ENCODE measurements at regions not wholly inside any gene's neighbourhood (a gene's known extent, or its start where the extent isn't known, plus 50 kb on each side); places are given as distances from the start of the nearest gene placed in this dataset.
A peak's percentile ranks its signal among the peaks of the same experiment; 100 is the strongest.

DNA sequence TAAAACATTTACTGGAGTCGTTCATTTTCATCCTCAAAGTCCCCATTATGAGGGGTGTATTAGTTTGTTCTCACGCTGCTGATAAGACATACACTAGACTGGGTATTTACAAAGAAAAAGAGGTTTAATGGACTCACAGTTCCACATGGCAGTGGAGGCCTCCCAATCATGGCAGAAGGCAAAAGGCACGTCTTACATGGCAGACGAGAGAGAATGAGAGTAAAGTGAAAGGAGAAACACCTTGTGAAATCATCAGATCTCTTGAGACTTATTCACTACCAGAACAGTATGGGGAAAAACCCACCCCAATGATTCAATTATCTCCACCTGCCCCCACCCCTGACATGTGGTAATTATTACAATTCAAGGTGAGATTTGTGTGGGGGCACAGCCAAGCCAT is 830.4 kb upstream of the RGS18 start:
- DNase-seq (ENCODE audit: low spot score in 2 of 2): no peak
- Histone ChIP-seq H3K36me3 (no peaks in the 10 kb centered on the region), H3K4me1 (no peaks in the 10 kb centered on the region), H3K27ac (no peak overlapping the region), H3K9me3 (no peaks in the 10 kb centered on the region), H3K4me3 (no peak overlapping the region), H3K27me3 (no peaks in the 10 kb centered on the region)
- TF ChIP-seq POLR2A (IDR thresholded peaks at IDR 0.05): no peak
- TF ChIP-seq, protein P1, sequence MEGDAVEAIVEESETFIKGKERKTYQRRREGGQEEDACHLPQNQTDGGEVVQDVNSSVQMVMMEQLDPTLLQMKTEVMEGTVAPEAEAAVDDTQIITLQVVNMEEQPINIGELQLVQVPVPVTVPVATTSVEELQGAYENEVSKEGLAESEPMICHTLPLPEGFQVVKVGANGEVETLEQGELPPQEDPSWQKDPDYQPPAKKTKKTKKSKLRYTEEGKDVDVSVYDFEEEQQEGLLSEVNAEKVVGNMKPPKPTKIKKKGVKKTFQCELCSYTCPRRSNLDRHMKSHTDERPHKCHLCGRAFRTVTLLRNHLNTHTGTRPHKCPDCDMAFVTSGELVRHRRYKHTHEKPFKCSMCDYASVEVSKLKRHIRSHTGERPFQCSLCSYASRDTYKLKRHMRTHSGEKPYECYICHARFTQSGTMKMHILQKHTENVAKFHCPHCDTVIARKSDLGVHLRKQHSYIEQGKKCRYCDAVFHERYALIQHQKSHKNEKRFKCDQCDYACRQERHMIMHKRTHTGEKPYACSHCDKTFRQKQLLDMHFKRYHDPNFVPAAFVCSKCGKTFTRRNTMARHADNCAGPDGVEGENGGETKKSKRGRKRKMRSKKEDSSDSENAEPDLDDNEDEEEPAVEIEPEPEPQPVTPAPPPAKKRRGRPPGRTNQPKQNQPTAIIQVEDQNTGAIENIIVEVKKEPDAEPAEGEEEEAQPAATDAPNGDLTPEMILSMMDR (IDR thresholded peaks at IDR 0.05): no peak
- TF ChIP-seq POLR2AphosphoS5 (IDR thresholded peaks at IDR 0.05): no peak
- intact Hi-C loops (cut with DNase I; ENCODE audit: low total_unique reads): no loop called here

DNA sequence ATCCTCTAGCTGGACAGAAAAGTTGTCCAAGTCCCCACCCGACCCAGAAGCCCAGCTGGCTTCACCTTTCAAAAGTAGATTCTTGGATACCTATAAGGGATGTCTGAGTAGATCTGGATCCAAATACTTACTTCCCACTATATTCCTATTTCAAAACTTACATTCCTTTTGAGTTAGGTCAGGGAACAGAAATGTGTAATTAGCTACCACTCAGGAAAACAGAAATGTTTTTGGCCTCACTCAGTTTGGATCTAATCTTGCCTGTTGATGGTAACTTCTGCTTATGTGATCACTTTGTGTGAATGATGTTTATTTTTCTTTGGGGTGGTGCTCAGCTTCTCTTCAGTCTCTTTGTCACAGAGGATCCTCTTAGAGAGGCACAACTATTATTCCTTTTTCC is 814.4 kb upstream of the RGS18 start:
- Histone ChIP-seq H3K27ac (peak overlapping the region in 1 of 2 donors; percentile 10), H3K27me3 (no peaks in the 10 kb centered on the region), H3K9me3 (no peaks in the 10 kb centered on the region), H3K36me3 (no peaks in the 10 kb centered on the region), H3K4me1 (no peaks in the 10 kb centered on the region), H3K4me3 (no peak overlapping the region)
- TF ChIP-seq, protein P1 (IDR thresholded peaks at IDR 0.05): no peak
- TF ChIP-seq POLR2AphosphoS5 (IDR thresholded peaks at IDR 0.05) (no peak), POLR2A (IDR thresholded peaks at IDR 0.05) (no peak)
- DNase-seq (ENCODE audit: low spot score in 2 of 2): no peak
- intact Hi-C loops (cut with DNase I; ENCODE audit: low total_unique reads): no loop called here

DNA sequence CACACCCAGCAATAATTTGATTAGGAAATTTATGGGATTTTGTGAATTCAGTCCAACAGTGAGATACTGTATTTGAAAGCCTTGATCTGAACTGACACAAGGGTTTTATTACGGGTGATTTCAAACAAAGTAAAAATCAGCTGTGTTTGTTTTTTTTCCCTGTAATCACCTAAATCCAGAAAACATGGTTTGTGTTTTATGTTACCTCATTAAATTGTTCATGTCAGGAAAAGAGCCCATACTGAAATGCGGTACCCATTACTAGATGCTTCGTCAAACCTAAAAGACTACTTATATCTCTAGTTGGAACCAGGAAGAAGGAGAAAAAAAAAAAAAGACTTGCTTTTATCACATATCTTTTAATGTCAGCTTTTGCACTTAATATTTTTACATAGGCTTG is 811.9 kb upstream of the RGS18 start:
- TF ChIP-seq POLR2AphosphoS5 (IDR thresholded peaks at IDR 0.05) (no peak), POLR2A (IDR thresholded peaks at IDR 0.05) (no peak)
- TF ChIP-seq, protein P1 (IDR thresholded peaks at IDR 0.05): no peak
- no peak overlapping the region for H3K27ac ChIP-seq
- H3K27me3 ChIP-seq: no peaks in the 10 kb centered on the region
- H3K4me3 ChIP-seq: no peak overlapping the region
- no peaks in the 10 kb centered on the region for H3K9me3 ChIP-seq
- no peaks in the 10 kb centered on the region for H3K36me3 ChIP-seq
- H3K4me1 ChIP-seq: no peaks in the 10 kb centered on the region
- no peak for DNase-seq (ENCODE audit: low spot score in 2 of 2)
- intact Hi-C loops (cut with DNase I; ENCODE audit: low total_unique reads): no loop called here

DNA sequence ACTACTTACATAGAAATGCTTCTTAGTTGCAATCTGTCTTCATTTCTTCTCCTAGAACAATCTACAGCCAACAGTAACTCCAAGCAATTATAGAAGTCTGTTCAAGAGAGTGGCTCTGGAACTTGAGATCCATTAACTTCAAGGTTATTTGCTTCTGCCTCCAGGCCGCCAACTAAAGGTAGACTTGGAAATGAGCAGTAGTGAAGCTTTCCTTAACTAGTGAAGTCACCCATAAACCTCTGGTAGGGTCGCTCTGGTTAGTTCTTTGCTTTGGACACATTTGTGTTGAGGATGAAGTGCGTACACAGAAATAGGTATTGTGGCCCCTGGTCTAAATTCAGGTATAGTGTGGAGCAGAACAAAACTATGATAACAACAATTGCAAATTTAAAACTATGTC is 809.9 kb upstream of the RGS18 start:
- Histone ChIP-seq H3K27me3 (no peaks in the 10 kb centered on the region), H3K27ac (no peak overlapping the region), H3K9me3 (no peaks in the 10 kb centered on the region), H3K36me3 (no peaks in the 10 kb centered on the region), H3K4me1 (no peaks in the 10 kb centered on the region), H3K4me3 (no peak overlapping the region)
- no peak for DNase-seq (ENCODE audit: low spot score in 2 of 2)
- no peak for TF ChIP-seq POLR2AphosphoS5 (IDR thresholded peaks at IDR 0.05)
- no peak for TF ChIP-seq POLR2A (IDR thresholded peaks at IDR 0.05)
- TF ChIP-seq, protein P1 (IDR thresholded peaks at IDR 0.05): no peak
- intact Hi-C loops (cut with DNase I; ENCODE audit: low total_unique reads): no loop called here

DNA sequence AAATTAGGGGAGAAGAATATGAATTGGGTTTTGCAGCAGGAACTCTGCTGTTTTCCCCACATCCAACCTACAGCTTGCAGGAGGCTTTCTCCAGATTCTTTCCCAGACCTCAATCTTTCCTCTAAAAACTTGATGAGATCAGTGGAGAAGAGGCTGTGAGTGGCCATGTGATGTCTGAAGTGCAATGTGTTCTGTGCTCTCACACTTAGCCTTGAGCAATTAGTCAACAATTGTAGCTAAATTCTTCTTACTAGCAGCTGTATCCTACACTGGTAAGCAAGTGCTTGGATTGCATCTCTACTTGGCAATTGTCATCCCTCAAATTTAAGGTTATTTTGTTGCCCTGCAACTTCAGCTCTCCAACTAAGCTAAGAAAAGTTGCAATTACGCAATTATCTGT is 807.3 kb upstream of the RGS18 start:
- DNase-seq (ENCODE audit: low spot score in 2 of 2): no peak
- Histone ChIP-seq H3K4me3 (no peak overlapping the region), H3K27me3 (no peaks in the 10 kb centered on the region), H3K9me3 (no peaks in the 10 kb centered on the region), H3K27ac (no peak overlapping the region), H3K36me3 (no peaks in the 10 kb centered on the region), H3K4me1 (no peaks in the 10 kb centered on the region)
- TF ChIP-seq POLR2AphosphoS5 (IDR thresholded peaks at IDR 0.05) (no peak), POLR2A (IDR thresholded peaks at IDR 0.05) (no peak)
- TF ChIP-seq, protein P1 (IDR thresholded peaks at IDR 0.05): no peak
- intact Hi-C loops (cut with DNase I; ENCODE audit: low total_unique reads): no loop called here
